ENCODE measurements at regions not wholly inside any gene's neighbourhood (a gene's known extent, or its start where the extent isn't known, plus 50 kb on each side); places are given as distances from the start of the nearest gene placed in this dataset.
"Not testable (repeated sequence)": the region's sequence is repeated elsewhere in the genome, so short reads cannot be mapped to it uniquely, and the experiment has no call there.

GRCh38 chr12:131254374-131254773, 300.7 kb downstream of the ADGRD1 start:
- H3K27ac Mint-ChIP-seq = peak overlapping the region in 1 of 6 donors; percentile 80
- no peak for ATAC-seq (ENCODE audit: low read depth in 2 of 2)
- no peaks in the 10 kb centered on the region for H3K4me1 Mint-ChIP-seq
- H3K4me3 Mint-ChIP-seq = peak overlapping the region in 1 of 8 donors; percentile 16
- H3K36me3 Mint-ChIP-seq = no peaks in the 10 kb centered on the region
- peaks cover 0 to 7% (median 0%) of the 10 kb centered on the region in 7 donors for H3K9me3 Mint-ChIP-seq
- peaks cover 0 to 13% (median 5%) of the 10 kb centered on the region in 3 donors for H3K27me3 Mint-ChIP-seq
- no peak for DNase-seq

GRCh38 chr12:131258398-131258797, 304.7 kb downstream of the ADGRD1 start:
- no peaks in the 10 kb centered on the region for H3K36me3 Mint-ChIP-seq
- peaks cover 0 to 14% (median 5%) of the 10 kb centered on the region in 3 donors for H3K27me3 Mint-ChIP-seq
- H3K4me1 Mint-ChIP-seq = peaks cover 0 to 4% (median 0%) of the 10 kb centered on the region in 3 donors
- no peak overlapping the region for H3K4me3 Mint-ChIP-seq
- H3K9me3 Mint-ChIP-seq = peaks cover 0 to 7% (median 0%) of the 10 kb centered on the region in 7 donors
- ATAC-seq (ENCODE audit: low read depth in 2 of 2) (no peak), DNase-seq (no peak)
- H3K27ac Mint-ChIP-seq = no peak overlapping the region

- ATAC-seq (ENCODE audit: low read depth in 2 of 2) = no peak
- H3K4me3 Mint-ChIP-seq = no peak overlapping the region
- peaks cover 0 to 4% (median 0%) of the 10 kb centered on the region in 3 donors for H3K4me1 Mint-ChIP-seq
- H3K27ac Mint-ChIP-seq = no peak overlapping the region
- H3K9me3 Mint-ChIP-seq = peaks cover 0 to 7% (median 0%) of the 10 kb centered on the region in 7 donors
- H3K27me3 Mint-ChIP-seq = peaks cover 0 to 14% (median 5%) of the 10 kb centered on the region in 3 donors
- H3K36me3 Mint-ChIP-seq = no peaks in the 10 kb centered on the region
- DNase-seq = no peak
These were observed 306.7 kb downstream of the ADGRD1 start for GRCh38 chr12:131260251-131260905.

- H3K4me1 Mint-ChIP-seq = peaks cover 0 to 4% (median 0%) of the 10 kb centered on the region in 3 donors
- DNase-seq = no peak
These were observed 307.2 kb downstream of the ADGRD1 start for GRCh38 chr12:131260954-131261353.

GRCh38 chr12:131261906-131262305, 308.2 kb downstream of the ADGRD1 start:
- H3K4me1 Mint-ChIP-seq = peaks cover 0 to 4% (median 0%) of the 10 kb centered on the region in 3 donors
- no peaks in the 10 kb centered on the region for H3K36me3 Mint-ChIP-seq
- H3K4me3 Mint-ChIP-seq = no peak overlapping the region
- H3K27ac Mint-ChIP-seq = no peak overlapping the region
- DNase-seq (no peak), ATAC-seq (ENCODE audit: low read depth in 2 of 2) (no peak)
- H3K9me3 Mint-ChIP-seq = peaks cover 0 to 7% (median 0%) of the 10 kb centered on the region in 7 donors
- H3K27me3 Mint-ChIP-seq = peaks cover 0 to 14% (median 5%) of the 10 kb centered on the region in 3 donors

More at GRCh38 chr12:131260954-131261353, 307.2 kb downstream of the ADGRD1 start:
- no peak overlapping the region for H3K4me3 Mint-ChIP-seq
- peaks cover 0 to 14% (median 5%) of the 10 kb centered on the region in 3 donors for H3K27me3 Mint-ChIP-seq
- no peak for ATAC-seq (ENCODE audit: low read depth in 2 of 2)
- no peak overlapping the region for H3K27ac Mint-ChIP-seq
- H3K36me3 Mint-ChIP-seq = no peaks in the 10 kb centered on the region
- H3K9me3 Mint-ChIP-seq = peaks cover 0 to 7% (median 0%) of the 10 kb centered on the region in 7 donors

- H3K27ac Mint-ChIP-seq = peak overlapping the region in 1 of 6 donors; percentile 0
- no peak overlapping the region for H3K4me3 Mint-ChIP-seq
- H3K9me3 Mint-ChIP-seq = peaks cover 0 to 5% (median 0%) of the 10 kb centered on the region in 7 donors
- peaks cover 0 to 11% (median 0%) of the 10 kb centered on the region in 3 donors for H3K27me3 Mint-ChIP-seq
- no peak for ATAC-seq (ENCODE audit: low read depth in 2 of 2)
- no peaks in the 10 kb centered on the region for H3K36me3 Mint-ChIP-seq
- DNase-seq = no peak
- peaks cover 0 to 4% (median 0%) of the 10 kb centered on the region in 3 donors for H3K4me1 Mint-ChIP-seq
These were observed 309.9 kb downstream of the ADGRD1 start for GRCh38 chr12:131263626-131264025.

- Mint-ChIP-seq H3K9me3 (no peaks in the 10 kb centered on the region), H3K27me3 (peaks cover 0 to under 1% (median 0%) of the 10 kb centered on the region in 3 donors), H3K27ac (no peak overlapping the region), H3K4me1 (peaks cover 0 to 4% (median 0%) of the 10 kb centered on the region in 3 donors), H3K4me3 (peak overlapping the region in 1 of 8 donors; percentile 74), H3K36me3 (no peaks in the 10 kb centered on the region)
- ATAC-seq (ENCODE audit: low read depth in 2 of 2) (no peak), DNase-seq (no peak)
These were observed 310.9 kb downstream of the ADGRD1 start for GRCh38 chr12:131264635-131265034.

GRCh38 chr12:131266591-131267467, 313.1 kb downstream of the ADGRD1 start:
- Mint-ChIP-seq H3K27me3 (no peaks in the 10 kb centered on the region), H3K9me3 (no peaks in the 10 kb centered on the region), H3K4me1 (no peaks in the 10 kb centered on the region), H3K36me3 (no peaks in the 10 kb centered on the region), H3K4me3 (no peak overlapping the region), H3K27ac (peak overlapping the region in 1 of 6 donors; percentile 53)
- no peak for DNase-seq
- no peak for ATAC-seq (ENCODE audit: low read depth in 2 of 2)

GRCh38 chr12:131267576-131267975, 313.9 kb downstream of the ADGRD1 start:
- peak overlapping the region in 1 of 6 donors; percentile 44 for H3K27ac Mint-ChIP-seq
- H3K4me3 Mint-ChIP-seq = no peak overlapping the region
- no peaks in the 10 kb centered on the region for H3K9me3 Mint-ChIP-seq
- no peaks in the 10 kb centered on the region for H3K4me1 Mint-ChIP-seq
- H3K27me3 Mint-ChIP-seq = no peaks in the 10 kb centered on the region
- DNase-seq = no peak
- H3K36me3 Mint-ChIP-seq = no peaks in the 10 kb centered on the region
- no peak for ATAC-seq (ENCODE audit: low read depth in 2 of 2)

GRCh38 chr12:131268123-131268522, 314.4 kb downstream of the ADGRD1 start:
- not testable (repeated sequence) for H3K4me1 Mint-ChIP-seq; H3K27ac Mint-ChIP-seq; DNase-seq; ATAC-seq (ENCODE audit: low read depth in 2 of 2); H3K27me3 Mint-ChIP-seq; H3K4me3 Mint-ChIP-seq; H3K36me3 Mint-ChIP-seq; H3K9me3 Mint-ChIP-seq

GRCh38 chr12:131268571-131268970, 314.9 kb downstream of the ADGRD1 start:
- H3K27me3 Mint-ChIP-seq; H3K4me1 Mint-ChIP-seq; DNase-seq; ATAC-seq (ENCODE audit: low read depth in 2 of 2); H3K9me3 Mint-ChIP-seq; H3K36me3 Mint-ChIP-seq; H3K27ac Mint-ChIP-seq; H3K4me3 Mint-ChIP-seq: not testable (repeated sequence)

GRCh38 chr12:131269551-131269950, 315.8 kb downstream of the ADGRD1 start:
- ATAC-seq (ENCODE audit: low read depth in 2 of 2) = no peak
- Mint-ChIP-seq H3K27ac (no peak overlapping the region), H3K27me3 (no peaks in the 10 kb centered on the region), H3K4me1 (no peaks in the 10 kb centered on the region), H3K36me3 (no peaks in the 10 kb centered on the region), H3K4me3 (peak overlapping the region in 1 of 8 donors; percentile 51), H3K9me3 (no peaks in the 10 kb centered on the region)
- no peak for DNase-seq

- H3K27ac Mint-ChIP-seq; ATAC-seq (ENCODE audit: low read depth in 2 of 2); H3K4me1 Mint-ChIP-seq; H3K36me3 Mint-ChIP-seq; H3K9me3 Mint-ChIP-seq; H3K27me3 Mint-ChIP-seq; DNase-seq; H3K4me3 Mint-ChIP-seq: not testable (repeated sequence)
These were observed 316.3 kb downstream of the ADGRD1 start for GRCh38 chr12:131269977-131270376.

- no peak overlapping the region for H3K4me3 Mint-ChIP-seq
These were observed 318.0 kb downstream of the ADGRD1 start for GRCh38 chr12:131271724-131272123.

More at GRCh38 chr12:131271724-131272123, 318.0 kb downstream of the ADGRD1 start:
- Mint-ChIP-seq H3K4me1 (no peaks in the 10 kb centered on the region), H3K27me3 (no peaks in the 10 kb centered on the region), H3K27ac (no peak overlapping the region), H3K36me3 (no peaks in the 10 kb centered on the region), H3K9me3 (no peaks in the 10 kb centered on the region)
- ATAC-seq (ENCODE audit: low read depth in 2 of 2) (no peak), DNase-seq (no peak)

Measured in naive B cell (primary cell).